KMS-11 (cell line): ENCODE measurements at regions not wholly inside any gene's neighbourhood (a gene's known extent, or its start where the extent isn't known, plus 50 kb on each side); places are given as distances from the start of the nearest gene placed in this dataset.

Experiments
- H2AFZ ChIP-seq: fragments of 200-600 bp; sonication (generic); 2 replicates; pipeline ENCODE4 v1.6.1; 2016; ENCODE audit warnings: antibody characterized with exemption, mixed run types, low read depth
- H3K27ac ChIP-seq: fragments of 200-600 bp; sonication (generic); 2 replicates; pipeline ENCODE4 v1.6.1; 2016; ENCODE audit warnings: mild to moderate bottlenecking, mixed run types
- H3K27me3 ChIP-seq: fragments of 200-600 bp; sonication (generic); 2 replicates; pipeline ENCODE4 v1.6.1; 2017; ENCODE audit warnings: mild to moderate bottlenecking, low read depth, mixed run types, moderate library complexity; ENCODE audit not compliant: insufficient read depth
- H3K36me3 ChIP-seq: fragments of 200-600 bp; sonication (generic); 2 replicates; pipeline ENCODE4 v1.6.1; 2017; ENCODE audit warnings: mild to moderate bottlenecking, mixed run types; ENCODE audit not compliant: insufficient read depth
- H3K4me1 ChIP-seq: fragments of 200-600 bp; sonication (generic); 2 replicates; pipeline ENCODE4 v1.6.1; 2016; ENCODE audit warnings: mild to moderate bottlenecking, low read depth, mixed run types; ENCODE audit not compliant: poor library complexity, severe bottlenecking
- H3K4me2 ChIP-seq: fragments of 200-600 bp; sonication (generic); 2 replicates; pipeline ENCODE4 v1.7.0; 2016; ENCODE audit warnings: mild to moderate bottlenecking, mixed run types
- H3K4me3 ChIP-seq: fragments of 200-600 bp; sonication (generic); IDR thresholded peaks from 2 replicates; pipeline ENCODE4 v1.6.1; 2017; ENCODE audit warnings: low read depth, low read length, mixed read lengths; ENCODE audit not compliant: insufficient read depth
- H3K79me2 ChIP-seq: fragments of 200-600 bp; sonication (generic); 2 replicates; pipeline ENCODE4 v1.6.1; 2016; ENCODE audit warnings: low read depth, mixed run types; ENCODE audit not compliant: insufficient read depth
- H3K9ac ChIP-seq: fragments of 200-600 bp; sonication (generic); 2 replicates; pipeline ENCODE4 v1.6.1; 2016; ENCODE audit warnings: mild to moderate bottlenecking, mixed run types
- H4K20me1 ChIP-seq: fragments of 200-600 bp; sonication (generic); 2 replicates; pipeline ENCODE4 v1.6.1; 2016; ENCODE audit warnings: mild to moderate bottlenecking, mixed run types; ENCODE audit not compliant: insufficient read depth
- TF ChIP-seq, protein P1 (sequence below): fragments of 200-600 bp; sonication (generic); conservative IDR thresholded peaks from 2 replicates; pipeline ENCODE4 v1.6.1; 2017; ENCODE audit warnings: low read depth, mild to moderate bottlenecking, antibody characterized with exemption, low read length, moderate library complexity, mixed read lengths

DNA sequence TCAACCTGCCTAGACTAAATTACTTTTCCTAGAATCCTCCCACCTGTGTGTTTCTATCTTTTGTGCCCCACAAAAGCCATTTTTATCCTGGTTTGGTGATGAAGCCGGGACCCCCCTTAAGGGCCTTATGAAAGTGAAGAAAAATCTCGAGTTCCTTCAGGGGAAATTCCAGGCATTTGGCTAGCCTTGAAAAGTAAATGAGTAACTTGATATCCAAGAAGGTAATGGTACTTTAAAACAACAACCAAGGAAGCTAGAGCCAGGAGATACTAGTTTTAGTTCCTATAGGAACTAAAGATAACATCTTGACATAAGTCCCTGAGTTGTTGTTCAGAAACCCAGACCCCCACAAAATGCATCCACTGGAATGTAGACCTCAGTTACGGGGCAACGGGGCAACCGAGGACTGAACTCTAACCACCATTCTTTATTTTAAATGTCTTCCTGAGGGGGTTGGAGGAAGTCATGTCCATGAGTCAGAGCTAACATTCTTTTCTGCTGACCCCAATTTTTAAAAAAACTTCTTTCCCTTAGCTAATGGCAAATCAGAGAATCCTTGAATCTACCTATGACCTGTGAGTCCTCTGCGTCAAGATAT lies 73.9 kb downstream of the VCX3A start:
- TF ChIP-seq, protein P1, sequence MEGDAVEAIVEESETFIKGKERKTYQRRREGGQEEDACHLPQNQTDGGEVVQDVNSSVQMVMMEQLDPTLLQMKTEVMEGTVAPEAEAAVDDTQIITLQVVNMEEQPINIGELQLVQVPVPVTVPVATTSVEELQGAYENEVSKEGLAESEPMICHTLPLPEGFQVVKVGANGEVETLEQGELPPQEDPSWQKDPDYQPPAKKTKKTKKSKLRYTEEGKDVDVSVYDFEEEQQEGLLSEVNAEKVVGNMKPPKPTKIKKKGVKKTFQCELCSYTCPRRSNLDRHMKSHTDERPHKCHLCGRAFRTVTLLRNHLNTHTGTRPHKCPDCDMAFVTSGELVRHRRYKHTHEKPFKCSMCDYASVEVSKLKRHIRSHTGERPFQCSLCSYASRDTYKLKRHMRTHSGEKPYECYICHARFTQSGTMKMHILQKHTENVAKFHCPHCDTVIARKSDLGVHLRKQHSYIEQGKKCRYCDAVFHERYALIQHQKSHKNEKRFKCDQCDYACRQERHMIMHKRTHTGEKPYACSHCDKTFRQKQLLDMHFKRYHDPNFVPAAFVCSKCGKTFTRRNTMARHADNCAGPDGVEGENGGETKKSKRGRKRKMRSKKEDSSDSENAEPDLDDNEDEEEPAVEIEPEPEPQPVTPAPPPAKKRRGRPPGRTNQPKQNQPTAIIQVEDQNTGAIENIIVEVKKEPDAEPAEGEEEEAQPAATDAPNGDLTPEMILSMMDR, result no peak
- H3K27ac ChIP-seq, result no peak overlapping the region
- H4K20me1 ChIP-seq, result no peaks in the 10 kb centered on the region
- H3K9ac ChIP-seq, result no peak overlapping the region
- no peaks in the 10 kb centered on the region for H3K79me2 ChIP-seq
- no peaks in the 10 kb centered on the region for H3K27me3 ChIP-seq
- H3K4me1 ChIP-seq, result no peaks in the 10 kb centered on the region
- no peaks in the 10 kb centered on the region for H3K36me3 ChIP-seq
- no peak overlapping the region for H2AFZ ChIP-seq
- H3K4me3 ChIP-seq, result no peak overlapping the region
- H3K4me2 ChIP-seq, result no peak overlapping the region

DNA sequence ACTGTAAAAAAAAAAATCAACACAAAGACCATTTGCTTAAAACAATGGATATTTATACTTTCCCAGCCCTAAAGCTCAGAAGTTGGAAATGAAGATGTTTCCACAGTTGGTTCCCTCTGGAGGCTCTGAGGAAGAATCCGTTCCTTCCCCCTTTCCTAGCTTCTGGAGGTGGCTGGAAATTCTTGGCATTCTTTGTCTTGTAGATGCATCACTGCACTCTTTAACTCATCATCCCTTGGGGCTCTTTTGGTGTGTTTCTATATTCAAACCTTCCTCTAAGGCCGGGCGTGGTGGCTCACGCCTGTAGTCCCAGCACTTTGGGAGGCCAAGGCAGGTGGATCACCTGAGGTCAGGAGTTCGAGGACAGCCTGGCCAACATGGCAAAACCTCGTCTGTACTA lies 78.7 kb downstream of the VCX3A start:
- TF ChIP-seq, protein P1, result no peak
- Histone ChIP-seq H2AFZ (no peak overlapping the region), H3K4me1 (no peaks in the 10 kb centered on the region), H3K27ac (no peak overlapping the region), H3K79me2 (no peaks in the 10 kb centered on the region), H3K36me3 (no peaks in the 10 kb centered on the region), H3K9ac (no peak overlapping the region), H3K4me3 (no peak overlapping the region), H3K4me2 (no peak overlapping the region), H4K20me1 (no peaks in the 10 kb centered on the region), H3K27me3 (no peaks in the 10 kb centered on the region)

DNA sequence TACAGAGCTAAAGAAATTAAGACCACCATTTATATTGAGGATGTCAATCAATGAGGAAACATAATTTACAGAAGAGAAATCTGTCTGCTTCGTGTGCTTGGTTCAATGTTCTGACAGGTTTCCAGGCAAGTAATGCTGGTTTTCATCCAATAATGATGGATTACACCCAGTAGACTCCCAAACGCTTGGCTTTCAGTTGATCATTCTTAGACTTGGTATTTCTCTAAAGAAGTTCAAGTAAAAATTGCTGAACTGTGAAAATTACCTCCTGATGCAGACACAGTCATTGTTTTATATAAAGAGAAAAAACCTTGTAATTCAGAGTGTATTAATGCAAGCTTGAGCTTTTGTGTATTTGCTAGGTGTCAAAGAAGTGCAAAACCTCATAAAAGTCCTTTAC lies 85.0 kb downstream of the VCX3A start:
- H2AFZ ChIP-seq, result no peak overlapping the region
- no peak overlapping the region for H3K27ac ChIP-seq
- no peaks in the 10 kb centered on the region for H3K79me2 ChIP-seq
- no peaks in the 10 kb centered on the region for H3K27me3 ChIP-seq
- H3K4me2 ChIP-seq, result no peak overlapping the region
- H3K9ac ChIP-seq, result no peak overlapping the region
- TF ChIP-seq, protein P1, result no peak
- no peak overlapping the region for H3K4me3 ChIP-seq
- no peaks in the 10 kb centered on the region for H3K4me1 ChIP-seq
- no peaks in the 10 kb centered on the region for H3K36me3 ChIP-seq
- no peaks in the 10 kb centered on the region for H4K20me1 ChIP-seq

DNA sequence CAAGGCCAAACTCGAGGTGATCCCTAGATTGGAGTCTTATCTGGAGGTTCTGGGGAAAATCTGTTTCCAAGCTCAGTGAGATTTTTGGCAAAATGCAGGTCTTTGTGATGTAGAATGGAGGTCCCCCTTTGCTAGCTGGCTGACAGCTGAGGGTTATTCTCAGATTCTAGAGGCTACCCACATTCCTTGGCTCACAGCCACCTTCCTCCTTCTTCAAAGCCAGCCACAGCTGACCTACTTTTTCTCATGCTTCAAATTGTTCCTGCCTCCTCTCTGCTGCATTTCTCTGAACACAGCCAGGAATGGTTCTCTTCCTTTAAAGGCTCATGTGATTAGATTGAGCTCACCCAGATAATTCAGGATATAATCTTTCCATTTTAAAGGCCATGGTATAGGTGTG lies 86.9 kb downstream of the VCX3A start:
- no peaks in the 10 kb centered on the region for H3K36me3 ChIP-seq
- H4K20me1 ChIP-seq, result no peaks in the 10 kb centered on the region
- no peaks in the 10 kb centered on the region for H3K4me1 ChIP-seq
- TF ChIP-seq, protein P1, result no peak
- H3K4me2 ChIP-seq, result no peak overlapping the region
- no peak overlapping the region for H2AFZ ChIP-seq
- no peaks in the 10 kb centered on the region for H3K27me3 ChIP-seq
- no peak overlapping the region for H3K4me3 ChIP-seq
- H3K27ac ChIP-seq, result no peak overlapping the region
- no peak overlapping the region for H3K9ac ChIP-seq
- H3K79me2 ChIP-seq, result no peaks in the 10 kb centered on the region

DNA sequence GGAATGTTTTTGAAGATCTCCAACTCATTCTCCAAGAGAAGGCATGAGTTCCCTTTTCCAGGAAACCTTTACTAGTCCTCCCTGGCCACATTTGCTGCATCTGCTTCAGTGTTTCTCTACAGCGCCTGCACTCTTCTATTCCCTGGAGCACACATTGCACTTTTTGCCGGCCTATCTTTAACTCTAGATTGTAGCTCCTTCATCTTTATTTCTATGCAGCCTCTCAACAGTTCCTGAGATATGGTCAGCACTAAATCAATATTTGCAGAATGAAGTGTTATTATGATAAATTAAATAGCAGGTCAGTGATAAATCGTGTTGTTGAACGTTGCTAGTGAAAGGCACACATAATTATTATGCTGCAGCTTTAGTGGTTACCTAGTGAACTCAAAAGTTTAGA lies 88.3 kb downstream of the VCX3A start:
- Histone ChIP-seq H3K4me1 (no peaks in the 10 kb centered on the region), H3K36me3 (no peaks in the 10 kb centered on the region), H3K9ac (no peak overlapping the region), H3K4me3 (no peak overlapping the region), H3K27ac (no peak overlapping the region), H3K27me3 (no peaks in the 10 kb centered on the region), H2AFZ (no peak overlapping the region), H3K4me2 (no peak overlapping the region), H3K79me2 (no peaks in the 10 kb centered on the region), H4K20me1 (no peaks in the 10 kb centered on the region)
- TF ChIP-seq, protein P1, result no peak
